HepG2 (cell line): ENCODE measurements at regions not wholly inside any gene's neighbourhood (a gene's known extent, or its start where the extent isn't known, plus 50 kb on each side); places are given as distances from the start of the nearest gene placed in this dataset.

Source experiments
- ATAC-seq: fragments of 200-7000 bp; cut with Tn5 transposase; 3 replicates; pipeline ENCODE4 v1.9.1; 2020; ENCODE audit warnings: mild to moderate bottlenecking, moderate library complexity
- BruUV-seq: library from RNA; stranded (reverse); fragments of 400-500 nt; replicated peaks from 2 replicates; lab custom pipeline; 2021; lab: Mats Ljungman, UMichigan
- CTCF ChIA-PET: fragments of 300-600 bp; formaldehyde crosslinking; extraction: SDS; loops from one replicate; lab custom pipeline; 2021; ENCODE audit warnings: low total read pairs, inconsistent platforms, low intra/inter-chr PET ratio; lab: Yijun Ruan, JAX
- POLR2A ChIA-PET: fragments of 350-600 bp; sonication (Branson Sonifier 250); formaldehyde crosslinking; loops from one replicate; lab custom pipeline; 2020; ENCODE audit warnings: antibody characterized with exemption, inconsistent platforms; lab: Yijun Ruan, JAX
- DNase-seq: peaks from one replicate; pipeline ENCODE4 v3.0.0-alpha.2; 2015; ENCODE audit warnings: low spot score
- FAIRE-seq: peaks from 3 replicates; lab custom pipeline; 2011; peaks lifted over from hg19 to GRCh38; lab: Jason Lieb, UNC
- H2AFZ ChIP-seq: one replicate; pipeline ENCODE4 v1.6.1; 2011; ENCODE audit warnings: low read length, inconsistent platforms
- H3K27ac ChIP-seq: fragments of 300-600 bp; 3 replicates; pipeline ENCODE4 v1.8.0; 2011; ENCODE audit warnings: mixed run types, mild to moderate bottlenecking, mixed read lengths, low read length, inconsistent platforms; ENCODE audit not compliant: insufficient read depth; ENCODE audit errors: extremely low read length
- H3K27me3 ChIP-seq, 2 experiments: fragments of 200-600 bp in 1 of 2; 2 replicates in 1 of 2; 3 replicates in 1 of 2; pipeline versions ENCODE4 v1.6.0 to v1.8.0; 2011; ENCODE audit warnings: low read length in 2 of 2, mild to moderate bottlenecking in 2 of 2, moderate library complexity in 2 of 2, inconsistent platforms in 1 of 2; ENCODE audit not compliant: insufficient read depth in 2 of 2, control insufficient read depth in 1 of 2
- H3K36me3 ChIP-seq, 2 experiments: fragments of 200-600 bp in 1 of 2; replicated peaks in 1 of 2; 2 replicates in 1 of 2; 3 replicates in 1 of 2; pipeline versions ENCODE4 v1.5.1 to v1.8.0; 2011; ENCODE audit warnings: low read length in 2 of 2, inconsistent platforms in 1 of 2; ENCODE audit not compliant: insufficient read depth in 2 of 2, control insufficient read depth in 1 of 2
- H3K4me1 ChIP-seq: 2 replicates; pipeline ENCODE4 v1.5.1; 2012; ENCODE audit warnings: low read length, inconsistent platforms; ENCODE audit not compliant: insufficient read depth
- H3K4me2 ChIP-seq: 2 replicates; pipeline ENCODE4 v1.6.0; 2011; ENCODE audit warnings: low read depth, low read length, inconsistent platforms
- H3K4me3 ChIP-seq, 3 experiments: fragments of 200-600 bp in 1 of 3; sonication (generic), shearing (Covaris generic) in 1 of 3; replicated peaks in 1 of 3; 2 replicates each; pipeline ENCODE4 v1.5.1; 2011 to 2016; ENCODE audit warnings: low read length in 3 of 3, inconsistent platforms in 2 of 3, low read depth in 2 of 3, mild to moderate bottlenecking in 2 of 3, control low read depth in 1 of 3, mixed read lengths in 1 of 3; ENCODE audit not compliant: insufficient read depth in 1 of 3
- H3K79me2 ChIP-seq: one replicate; pipeline ENCODE4 v1.6.1; 2011; ENCODE audit warnings: low read length, inconsistent platforms; ENCODE audit not compliant: insufficient read depth
- H3K9ac ChIP-seq: 2 replicates; pipeline ENCODE4 v1.6.0; 2011; ENCODE audit warnings: mild to moderate bottlenecking, low read depth, low read length, inconsistent platforms; ENCODE audit not compliant: insufficient read depth
- H3K9me3 ChIP-seq: 2 replicates; pipeline ENCODE4 v1.5.1; 2012; ENCODE audit warnings: mild to moderate bottlenecking, low read length
- H4K20me1 ChIP-seq: 2 replicates; pipeline ENCODE4 v1.6.0; 2011; ENCODE audit warnings: inconsistent platforms, mild to moderate bottlenecking, low read length, moderate library complexity; ENCODE audit not compliant: insufficient read depth
- CBX1 ChIP-seq: IDR thresholded peaks from one replicate; pipeline ENCODE4 v1.6.1; 2016; ENCODE audit warnings: antibody characterized with exemption, low read depth
- THAP11 ChIP-seq: IDR thresholded peaks from 2 replicates; pipeline ENCODE4 v1.6.1; 2016; ENCODE audit warnings: missing biosample characterization, missing genetic modification reagents
- ZNF709 ChIP-seq: sonication (generic); formaldehyde crosslinking; IDR thresholded peaks from 2 replicates; pipeline ENCODE4 v1.5.0; 2020; ENCODE audit warnings: mild to moderate bottlenecking, missing genetic modification reagents
- ZNF747 ChIP-seq: sonication (generic); formaldehyde crosslinking; IDR thresholded peaks from 2 replicates; pipeline ENCODE4 v1.8.1; 2023; ENCODE audit warnings: missing genetic modification reagents, mild to moderate bottlenecking, borderline replicate concordance
- whole genome bisulfite sequencing: methylation state at CpG from one replicate; pipeline ENCODE4 v1.1.6; 2017; ENCODE audit warnings: low lambda C conversion rate; 5-methylcytosine and 5-hydroxymethylcytosine counted together
- in situ Hi-C: cut with HindIII; loops from 2 replicates; pipeline ENCODE4 v1.10.0; 2017; ENCODE audit warnings: low pct_unique_long_range_greater_than_20kb; ENCODE audit not compliant: extremely low pct_ligation_motif_present
- intact Hi-C: fragments of 100-400 bp; cut with micrococcal nuclease; formaldehyde crosslinking; loops from one replicate; pipeline ENCODE4 v1.10.0; 2022; ENCODE audit not compliant: unreplicated experiment
- TF ChIP-seq, protein P1 (sequence below), 2 experiments: sonication (generic) in 1 of 2; formaldehyde crosslinking in 1 of 2; IDR thresholded peaks; 2 replicates each; pipeline versions ENCODE4 v1.4.0 to v1.6.1; 2018 to 2020; ENCODE audit warnings: missing genetic modification reagents in 2 of 2, borderline replicate concordance in 1 of 2, low read depth in 1 of 2, mild to moderate bottlenecking in 1 of 2, missing biosample characterization in 1 of 2

DNA sequence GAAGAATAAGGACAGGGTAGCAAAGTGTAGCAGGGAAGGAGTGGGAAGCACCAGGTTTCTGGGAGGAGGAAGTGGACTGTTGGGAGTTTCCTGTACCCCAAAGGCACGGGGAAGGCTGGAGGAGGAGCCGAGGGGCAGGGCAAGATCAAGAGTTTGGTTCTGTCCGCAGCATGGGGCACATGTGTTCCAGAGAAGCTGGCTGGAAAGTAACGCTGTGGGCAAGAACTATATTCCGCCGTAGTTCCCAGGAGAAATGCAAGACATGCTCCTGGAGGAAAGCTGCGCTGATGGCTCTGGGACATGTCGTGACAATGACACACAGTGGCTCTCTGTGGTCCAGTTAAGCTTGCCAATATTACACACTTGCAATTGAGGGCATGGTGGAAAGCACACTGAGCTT, 51.7 kb upstream of the KPNA3 start:
- no peak for DNase-seq

More for the DNA sequence above, 51.7 kb upstream of the KPNA3 start:
- WGBS, result 92% methylated on average over 7 of the region's 8 CpGs
- peaks cover 34% of the 10 kb centered on the region for H3K4me1 ChIP-seq
- BruUV-seq, result no TSS peak
- ChIA-PET CTCF (no interaction called here), POLR2A (interaction anchor here (2.5 kb wide), 1 partner anchor 51 kb away, joined by 14 read pairs; the partner anchor contains the start of gene KPNA3)
- no peaks in the 10 kb centered on the region for H3K79me2 ChIP-seq
- TF ChIP-seq THAP11 (CRISPR knock-in tag), result no peak
- no peak for TF ChIP-seq ZNF709 (CRISPR knock-in tag)
- TF ChIP-seq, protein P1, sequence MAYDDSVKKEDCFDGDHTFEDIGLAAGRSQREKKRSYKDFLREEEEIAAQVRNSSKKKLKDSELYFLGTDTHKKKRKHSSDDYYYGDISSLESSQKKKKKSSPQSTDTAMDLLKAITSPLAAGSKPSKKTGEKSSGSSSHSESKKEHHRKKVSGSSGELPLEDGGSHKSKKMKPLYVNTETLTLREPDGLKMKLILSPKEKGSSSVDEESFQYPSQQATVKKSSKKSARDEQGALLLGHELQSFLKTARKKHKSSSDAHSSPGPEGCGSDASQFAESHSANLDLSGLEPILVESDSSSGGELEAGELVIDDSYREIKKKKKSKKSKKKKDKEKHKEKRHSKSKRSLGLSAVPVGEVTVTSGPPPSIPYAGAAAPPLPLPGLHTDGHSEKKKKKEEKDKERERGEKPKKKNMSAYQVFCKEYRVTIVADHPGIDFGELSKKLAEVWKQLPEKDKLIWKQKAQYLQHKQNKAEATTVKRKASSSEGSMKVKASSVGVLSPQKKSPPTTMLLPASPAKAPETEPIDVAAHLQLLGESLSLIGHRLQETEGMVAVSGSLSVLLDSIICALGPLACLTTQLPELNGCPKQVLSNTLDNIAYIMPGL (CRISPR knock-in tag; IDR thresholded peaks at IDR 0.05; ENCODE audit: borderline replicate concordance in 1 of 2, low read depth in 1 of 2), result no peak
- no peak for TF ChIP-seq ZNF747 (CRISPR knock-in tag)
- TF ChIP-seq CBX1, result no peak
- no peaks in the 10 kb centered on the region for H3K36me3 ChIP-seq
- no peaks in the 10 kb centered on the region for H3K27me3 ChIP-seq
- H3K9ac ChIP-seq, result no peak overlapping the region
- no peaks in the 10 kb centered on the region for H4K20me1 ChIP-seq
- no peak overlapping the region for H3K4me2 ChIP-seq
- ATAC-seq (no peak), FAIRE-seq (no peak)
- no peak overlapping the region for H2AFZ ChIP-seq
- no peaks in the 10 kb centered on the region for H3K9me3 ChIP-seq
- H3K4me3 ChIP-seq, result no peak overlapping the region
- intact Hi-C loops, result no loop called here
- in situ Hi-C loops, result loop anchor here (5.0 to 10.0 kb wide), 2 partner anchors 52 to 169 kb away; partner anchors contain the start of gene KPNA3
- H3K27ac ChIP-seq, result no peak overlapping the region
